ENCODE measurements at regions not wholly inside any gene's neighbourhood (a gene's known extent, or its start where the extent isn't known, plus 50 kb on each side); places are given as distances from the start of the nearest gene placed in this dataset.

DNA sequence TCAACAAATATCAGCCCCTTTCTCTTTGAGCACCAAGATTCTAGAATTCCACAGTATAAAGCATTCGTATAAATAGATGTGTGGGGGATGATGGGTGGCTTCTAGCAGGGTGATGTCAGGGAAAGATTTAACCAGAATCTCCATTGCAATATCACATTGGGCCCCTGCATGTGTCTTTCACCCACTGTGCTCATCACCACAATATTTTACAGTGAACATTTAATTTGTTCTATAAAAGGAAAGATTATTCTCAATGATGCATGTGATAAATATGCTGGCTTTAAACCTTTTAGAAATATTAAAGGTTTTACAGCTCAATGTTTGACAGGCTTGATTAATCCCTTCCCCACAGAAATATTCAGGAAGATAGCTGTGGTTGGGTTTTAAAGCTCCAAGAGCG lies 457.8 kb upstream of the DAB1 start:
- TF ChIP-seq TCF4 (CRISPR knock-in tag; IDR thresholded peaks at IDR 0.05; ENCODE audit: borderline replicate concordance) (no peak), ZFP3 (CRISPR knock-in tag; IDR thresholded peaks at IDR 0.05) (no peak)
- TF ChIP-seq, protein P1, sequence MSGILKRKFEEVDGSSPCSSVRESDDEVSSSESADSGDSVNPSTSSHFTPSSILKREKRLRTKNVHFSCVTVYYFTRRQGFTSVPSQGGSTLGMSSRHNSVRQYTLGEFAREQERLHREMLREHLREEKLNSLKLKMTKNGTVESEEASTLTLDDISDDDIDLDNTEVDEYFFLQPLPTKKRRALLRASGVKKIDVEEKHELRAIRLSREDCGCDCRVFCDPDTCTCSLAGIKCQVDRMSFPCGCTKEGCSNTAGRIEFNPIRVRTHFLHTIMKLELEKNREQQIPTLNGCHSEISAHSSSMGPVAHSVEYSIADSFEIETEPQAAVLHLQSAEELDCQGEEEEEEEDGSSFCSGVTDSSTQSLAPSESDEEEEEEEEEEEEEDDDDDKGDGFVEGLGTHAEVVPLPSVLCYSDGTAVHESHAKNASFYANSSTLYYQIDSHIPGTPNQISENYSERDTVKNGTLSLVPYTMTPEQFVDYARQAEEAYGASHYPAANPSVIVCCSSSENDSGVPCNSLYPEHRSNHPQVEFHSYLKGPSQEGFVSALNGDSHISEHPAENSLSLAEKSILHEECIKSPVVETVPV (CRISPR knock-in tag; IDR thresholded peaks at IDR 0.05), result no peak
- TF ChIP-seq, protein P2, sequence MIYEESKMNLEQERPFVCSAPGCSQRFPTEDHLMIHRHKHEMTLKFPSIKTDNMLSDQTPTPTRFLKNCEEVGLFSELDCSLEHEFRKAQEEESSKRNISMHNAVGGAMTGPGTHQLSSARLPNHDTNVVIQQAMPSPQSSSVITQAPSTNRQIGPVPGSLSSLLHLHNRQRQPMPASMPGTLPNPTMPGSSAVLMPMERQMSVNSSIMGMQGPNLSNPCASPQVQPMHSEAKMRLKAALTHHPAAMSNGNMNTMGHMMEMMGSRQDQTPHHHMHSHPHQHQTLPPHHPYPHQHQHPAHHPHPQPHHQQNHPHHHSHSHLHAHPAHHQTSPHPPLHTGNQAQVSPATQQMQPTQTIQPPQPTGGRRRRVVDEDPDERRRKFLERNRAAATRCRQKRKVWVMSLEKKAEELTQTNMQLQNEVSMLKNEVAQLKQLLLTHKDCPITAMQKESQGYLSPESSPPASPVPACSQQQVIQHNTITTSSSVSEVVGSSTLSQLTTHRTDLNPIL (CRISPR knock-in tag; IDR thresholded peaks at IDR 0.05; ENCODE audit: low read depth), result no peak
- ATAC-seq, result peak; percentile 49

DNA sequence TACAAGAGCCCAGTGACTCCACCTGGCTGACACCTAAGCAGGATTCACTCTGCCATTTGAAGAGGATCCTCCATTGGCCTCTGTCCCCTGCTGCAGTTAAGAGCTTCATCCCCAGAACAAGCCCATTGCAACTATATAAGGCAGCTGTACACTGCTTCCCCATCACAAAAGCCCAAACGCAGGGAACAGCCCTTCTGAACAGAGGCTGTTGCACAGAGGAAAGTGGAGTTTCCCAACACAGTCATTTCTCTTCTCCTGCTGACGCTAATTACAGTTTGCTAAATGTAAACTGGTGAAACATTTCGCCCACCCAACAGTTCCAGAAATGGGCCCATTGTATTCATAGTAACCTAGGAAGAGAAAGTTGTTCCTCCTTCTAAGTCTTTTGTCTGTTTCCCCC lies 455.8 kb upstream of the DAB1 start:
- no peak for ATAC-seq
- TF ChIP-seq ZNF70 (CRISPR knock-in tag; IDR thresholded peaks at IDR 0.05), result no peak
- TF ChIP-seq GLIS3 (CRISPR knock-in tag; IDR thresholded peaks at IDR 0.05), result no peak
- no peak for TF ChIP-seq SNAI2 (CRISPR knock-in tag; IDR thresholded peaks at IDR 0.05)
- TF ChIP-seq, protein P3, sequence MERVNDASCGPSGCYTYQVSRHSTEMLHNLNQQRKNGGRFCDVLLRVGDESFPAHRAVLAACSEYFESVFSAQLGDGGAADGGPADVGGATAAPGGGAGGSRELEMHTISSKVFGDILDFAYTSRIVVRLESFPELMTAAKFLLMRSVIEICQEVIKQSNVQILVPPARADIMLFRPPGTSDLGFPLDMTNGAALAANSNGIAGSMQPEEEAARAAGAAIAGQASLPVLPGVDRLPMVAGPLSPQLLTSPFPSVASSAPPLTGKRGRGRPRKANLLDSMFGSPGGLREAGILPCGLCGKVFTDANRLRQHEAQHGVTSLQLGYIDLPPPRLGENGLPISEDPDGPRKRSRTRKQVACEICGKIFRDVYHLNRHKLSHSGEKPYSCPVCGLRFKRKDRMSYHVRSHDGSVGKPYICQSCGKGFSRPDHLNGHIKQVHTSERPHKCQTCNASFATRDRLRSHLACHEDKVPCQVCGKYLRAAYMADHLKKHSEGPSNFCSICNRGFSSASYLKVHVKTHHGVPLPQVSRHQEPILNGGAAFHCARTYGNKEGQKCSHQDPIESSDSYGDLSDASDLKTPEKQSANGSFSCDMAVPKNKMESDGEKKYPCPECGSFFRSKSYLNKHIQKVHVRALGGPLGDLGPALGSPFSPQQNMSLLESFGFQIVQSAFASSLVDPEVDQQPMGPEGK (CRISPR knock-in tag; IDR thresholded peaks at IDR 0.05; ENCODE audit: borderline replicate concordance), result no peak
- no peak for TF ChIP-seq RARB (CRISPR knock-in tag; IDR thresholded peaks at IDR 0.05)
- TF ChIP-seq, protein P1 (CRISPR knock-in tag; IDR thresholded peaks at IDR 0.05), result no peak
- TF ChIP-seq ARNTL (CRISPR knock-in tag; IDR thresholded peaks at IDR 0.05; ENCODE audit: borderline replicate concordance, low read depth), result no peak
- TF ChIP-seq, protein P4, sequence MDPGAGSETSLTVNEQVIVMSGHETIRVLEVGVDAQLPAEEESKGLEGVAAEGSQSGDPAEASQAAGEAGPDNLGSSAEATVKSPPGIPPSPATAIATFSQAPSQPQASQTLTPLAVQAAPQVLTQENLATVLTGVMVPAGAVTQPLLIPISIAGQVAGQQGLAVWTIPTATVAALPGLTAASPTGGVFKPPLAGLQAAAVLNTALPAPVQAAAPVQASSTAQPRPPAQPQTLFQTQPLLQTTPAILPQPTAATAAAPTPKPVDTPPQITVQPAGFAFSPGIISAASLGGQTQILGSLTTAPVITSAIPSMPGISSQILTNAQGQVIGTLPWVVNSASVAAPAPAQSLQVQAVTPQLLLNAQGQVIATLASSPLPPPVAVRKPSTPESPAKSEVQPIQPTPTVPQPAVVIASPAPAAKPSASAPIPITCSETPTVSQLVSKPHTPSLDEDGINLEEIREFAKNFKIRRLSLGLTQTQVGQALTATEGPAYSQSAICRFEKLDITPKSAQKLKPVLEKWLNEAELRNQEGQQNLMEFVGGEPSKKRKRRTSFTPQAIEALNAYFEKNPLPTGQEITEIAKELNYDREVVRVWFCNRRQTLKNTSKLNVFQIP (CRISPR knock-in tag; IDR thresholded peaks at IDR 0.05; ENCODE audit: borderline replicate concordance, low read depth), result no peak
- no peak for TF ChIP-seq ZFP30 (CRISPR knock-in tag; IDR thresholded peaks at IDR 0.05)
- TF ChIP-seq ZNF8 (CRISPR knock-in tag; IDR thresholded peaks at IDR 0.05), result no peak
- TF ChIP-seq ZC3H10 (CRISPR knock-in tag; IDR thresholded peaks at IDR 0.05), result no peak
- TF ChIP-seq, protein P2 (CRISPR knock-in tag; IDR thresholded peaks at IDR 0.05; ENCODE audit: low read depth), result no peak
- no peak for TF ChIP-seq BACH2 (CRISPR knock-in tag; IDR thresholded peaks at IDR 0.05; ENCODE audit: borderline replicate concordance)
- TF ChIP-seq CSDC2 (CRISPR knock-in tag; IDR thresholded peaks at IDR 0.05), result no peak
- no peak for TF ChIP-seq TCF4 (CRISPR knock-in tag; IDR thresholded peaks at IDR 0.05; ENCODE audit: borderline replicate concordance)
- TF ChIP-seq, protein P5, sequence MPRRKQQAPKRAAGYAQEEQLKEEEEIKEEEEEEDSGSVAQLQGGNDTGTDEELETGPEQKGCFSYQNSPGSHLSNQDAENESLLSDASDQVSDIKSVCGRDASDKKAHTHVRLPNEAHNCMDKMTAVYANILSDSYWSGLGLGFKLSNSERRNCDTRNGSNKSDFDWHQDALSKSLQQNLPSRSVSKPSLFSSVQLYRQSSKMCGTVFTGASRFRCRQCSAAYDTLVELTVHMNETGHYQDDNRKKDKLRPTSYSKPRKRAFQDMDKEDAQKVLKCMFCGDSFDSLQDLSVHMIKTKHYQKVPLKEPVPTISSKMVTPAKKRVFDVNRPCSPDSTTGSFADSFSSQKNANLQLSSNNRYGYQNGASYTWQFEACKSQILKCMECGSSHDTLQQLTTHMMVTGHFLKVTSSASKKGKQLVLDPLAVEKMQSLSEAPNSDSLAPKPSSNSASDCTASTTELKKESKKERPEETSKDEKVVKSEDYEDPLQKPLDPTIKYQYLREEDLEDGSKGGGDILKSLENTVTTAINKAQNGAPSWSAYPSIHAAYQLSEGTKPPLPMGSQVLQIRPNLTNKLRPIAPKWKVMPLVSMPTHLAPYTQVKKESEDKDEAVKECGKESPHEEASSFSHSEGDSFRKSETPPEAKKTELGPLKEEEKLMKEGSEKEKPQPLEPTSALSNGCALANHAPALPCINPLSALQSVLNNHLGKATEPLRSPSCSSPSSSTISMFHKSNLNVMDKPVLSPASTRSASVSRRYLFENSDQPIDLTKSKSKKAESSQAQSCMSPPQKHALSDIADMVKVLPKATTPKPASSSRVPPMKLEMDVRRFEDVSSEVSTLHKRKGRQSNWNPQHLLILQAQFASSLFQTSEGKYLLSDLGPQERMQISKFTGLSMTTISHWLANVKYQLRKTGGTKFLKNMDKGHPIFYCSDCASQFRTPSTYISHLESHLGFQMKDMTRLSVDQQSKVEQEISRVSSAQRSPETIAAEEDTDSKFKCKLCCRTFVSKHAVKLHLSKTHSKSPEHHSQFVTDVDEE (CRISPR knock-in tag; IDR thresholded peaks at IDR 0.05), result no peak

DNA sequence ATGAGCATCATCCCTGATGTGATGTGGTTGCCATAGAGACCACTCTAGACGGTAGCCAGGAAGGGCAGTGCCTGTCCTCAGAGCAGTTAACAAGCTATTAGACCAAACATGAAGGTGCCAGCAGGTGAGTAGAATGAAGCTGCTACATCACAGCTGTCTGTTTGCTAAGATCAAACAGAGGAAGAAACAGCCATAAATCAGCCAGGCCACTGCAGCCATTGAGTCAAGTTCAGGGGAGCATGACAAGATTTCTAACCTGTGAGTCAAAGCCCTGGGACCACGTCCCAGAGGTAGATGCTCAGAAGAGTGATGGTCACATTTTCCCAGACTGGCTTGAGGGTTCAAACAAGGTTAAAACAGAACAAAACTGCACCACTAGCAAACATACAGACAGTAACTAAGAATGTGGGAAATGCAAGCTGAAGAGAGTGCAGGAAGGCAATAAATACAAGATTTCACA lies 450.6 kb upstream of the DAB1 start:
- ATAC-seq, result peak; percentile 65
- no peak for TF ChIP-seq ZNF70 (CRISPR knock-in tag; IDR thresholded peaks at IDR 0.05)
- no peak for TF ChIP-seq ZC3H10 (CRISPR knock-in tag; IDR thresholded peaks at IDR 0.05)
- TF ChIP-seq BACH2 (CRISPR knock-in tag; IDR thresholded peaks at IDR 0.05; ENCODE audit: borderline replicate concordance), result no peak
- no peak for TF ChIP-seq CSDC2 (CRISPR knock-in tag; IDR thresholded peaks at IDR 0.05)
- no peak for TF ChIP-seq ZFP30 (CRISPR knock-in tag; IDR thresholded peaks at IDR 0.05)
- no peak for TF ChIP-seq RARB (CRISPR knock-in tag; IDR thresholded peaks at IDR 0.05)
- TF ChIP-seq, protein P1 (CRISPR knock-in tag; IDR thresholded peaks at IDR 0.05), result no peak
- no peak for TF ChIP-seq ZFP3 (CRISPR knock-in tag; IDR thresholded peaks at IDR 0.05)
- no peak for TF ChIP-seq TCF4 (CRISPR knock-in tag; IDR thresholded peaks at IDR 0.05; ENCODE audit: borderline replicate concordance)
- no peak for TF ChIP-seq ZNF565 (CRISPR knock-in tag; conservative IDR thresholded peaks at IDR 0.05; ENCODE audit: low read depth)
- no peak for TF ChIP-seq ISL1 (CRISPR knock-in tag; IDR thresholded peaks at IDR 0.05)
- TF ChIP-seq ESRRG (CRISPR knock-in tag; IDR thresholded peaks at IDR 0.05), result no peak
